ENCODE measurements at regions not wholly inside any gene's neighbourhood (a gene's known extent, or its start where the extent isn't known, plus 50 kb on each side); places are given as distances from the start of the nearest gene placed in this dataset.

DNA sequence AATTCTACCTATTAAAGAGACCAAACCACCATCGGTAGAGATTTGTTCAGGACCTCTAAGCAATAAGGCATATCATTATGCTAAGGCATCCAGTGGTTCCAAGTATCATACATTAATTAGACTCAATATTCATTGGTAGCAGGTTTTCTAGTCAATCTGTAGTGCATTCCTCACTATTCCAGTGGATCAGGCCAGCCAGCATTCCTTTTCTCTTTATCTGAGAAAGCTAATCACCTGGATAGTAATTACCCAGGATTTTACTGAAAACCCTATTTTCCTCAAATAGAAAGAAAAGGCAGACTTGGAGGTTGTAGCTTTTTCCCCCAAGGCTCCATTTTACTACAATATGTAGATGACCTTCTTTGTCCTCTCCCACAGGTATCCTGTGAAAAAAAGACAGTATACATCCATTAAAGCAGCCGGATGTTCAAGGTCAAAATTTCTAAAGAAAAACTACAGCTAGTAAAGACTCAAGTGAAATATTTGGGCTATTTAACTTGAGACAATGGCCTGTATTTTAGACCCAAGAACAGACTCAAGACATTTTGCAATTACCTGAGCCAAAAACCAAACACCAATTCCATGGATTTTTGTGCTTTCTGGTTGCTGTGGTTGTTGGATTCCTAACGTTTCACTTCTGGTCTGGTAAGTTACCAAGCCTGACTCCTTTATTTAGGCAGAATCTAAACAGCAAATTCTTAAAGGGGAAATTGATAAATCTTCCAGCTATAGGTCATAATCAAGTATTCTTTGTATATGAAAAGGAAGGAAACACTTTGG lies 149.1 kb upstream of the MOCS1 start:
- no peaks in the 10 kb centered on the region for H3K4me1 Mint-ChIP-seq
- CTCF ChIA-PET: no interaction called here
- TF ChIP-seq, protein P1, sequence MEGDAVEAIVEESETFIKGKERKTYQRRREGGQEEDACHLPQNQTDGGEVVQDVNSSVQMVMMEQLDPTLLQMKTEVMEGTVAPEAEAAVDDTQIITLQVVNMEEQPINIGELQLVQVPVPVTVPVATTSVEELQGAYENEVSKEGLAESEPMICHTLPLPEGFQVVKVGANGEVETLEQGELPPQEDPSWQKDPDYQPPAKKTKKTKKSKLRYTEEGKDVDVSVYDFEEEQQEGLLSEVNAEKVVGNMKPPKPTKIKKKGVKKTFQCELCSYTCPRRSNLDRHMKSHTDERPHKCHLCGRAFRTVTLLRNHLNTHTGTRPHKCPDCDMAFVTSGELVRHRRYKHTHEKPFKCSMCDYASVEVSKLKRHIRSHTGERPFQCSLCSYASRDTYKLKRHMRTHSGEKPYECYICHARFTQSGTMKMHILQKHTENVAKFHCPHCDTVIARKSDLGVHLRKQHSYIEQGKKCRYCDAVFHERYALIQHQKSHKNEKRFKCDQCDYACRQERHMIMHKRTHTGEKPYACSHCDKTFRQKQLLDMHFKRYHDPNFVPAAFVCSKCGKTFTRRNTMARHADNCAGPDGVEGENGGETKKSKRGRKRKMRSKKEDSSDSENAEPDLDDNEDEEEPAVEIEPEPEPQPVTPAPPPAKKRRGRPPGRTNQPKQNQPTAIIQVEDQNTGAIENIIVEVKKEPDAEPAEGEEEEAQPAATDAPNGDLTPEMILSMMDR (IDR thresholded peaks at IDR 0.05): no peak
- no peak for DNase-seq
- ATAC-seq (ENCODE audit: low read depth): no peak
- no peaks in the 10 kb centered on the region for H3K9me3 Mint-ChIP-seq
- H3K27ac Mint-ChIP-seq: no peak overlapping the region
- POLR2A ChIA-PET: no interaction called here
- intact Hi-C loops (cut with micrococcal nuclease): no loop called here
- no peaks in the 10 kb centered on the region for H3K27me3 Mint-ChIP-seq
- no peaks in the 10 kb centered on the region for H3K36me3 Mint-ChIP-seq (ENCODE audit: low read depth)
- H3K4me3 Mint-ChIP-seq: no peak overlapping the region

DNA sequence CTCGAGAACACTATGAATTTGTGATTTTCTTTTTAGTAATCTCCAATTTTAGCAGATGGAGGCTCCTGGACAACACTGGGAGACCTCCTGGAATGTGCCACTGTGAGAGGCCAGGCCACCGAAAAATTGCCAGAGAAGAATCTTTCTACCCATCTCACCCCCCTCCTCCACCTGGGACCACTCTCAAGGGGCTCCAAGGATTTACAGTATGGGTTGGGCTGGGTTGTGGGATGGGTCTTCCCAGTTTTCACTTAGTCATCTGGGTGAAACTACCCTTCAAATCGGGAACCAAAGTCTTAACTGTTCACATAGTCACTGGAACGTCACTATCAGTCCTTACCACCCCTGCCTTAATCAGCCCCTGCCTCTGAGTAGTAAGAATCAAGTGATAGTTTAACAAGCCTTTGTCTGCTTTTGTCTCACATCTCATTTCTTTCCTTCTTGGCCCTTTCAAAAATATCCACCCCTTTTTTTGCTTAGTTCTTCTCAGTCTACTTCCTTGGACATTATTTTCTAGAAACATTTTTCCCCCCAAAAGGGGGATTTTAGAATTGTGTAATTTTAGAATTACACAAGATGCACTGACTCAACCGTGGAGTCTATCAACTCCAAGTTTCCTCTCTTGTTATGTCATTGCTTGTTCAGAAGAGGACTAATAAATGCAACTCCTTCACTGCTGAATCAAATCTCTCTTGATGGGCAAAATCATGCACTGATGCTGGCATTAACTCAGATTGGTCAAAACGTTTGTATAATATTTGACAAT lies 148.2 kb upstream of the MOCS1 start:
- DNase-seq: no peak
- Mint-ChIP-seq H3K4me1 (no peaks in the 10 kb centered on the region), H3K27ac (no peak overlapping the region), H3K27me3 (no peaks in the 10 kb centered on the region), H3K4me3 (no peak overlapping the region), H3K9me3 (no peaks in the 10 kb centered on the region), H3K36me3 (ENCODE audit: low read depth) (no peaks in the 10 kb centered on the region)
- ChIA-PET CTCF (no interaction called here), POLR2A (no interaction called here)
- ATAC-seq (ENCODE audit: low read depth): no peak
- intact Hi-C loops (cut with micrococcal nuclease): no loop called here
- TF ChIP-seq, protein P1 (IDR thresholded peaks at IDR 0.05): no peak

DNA sequence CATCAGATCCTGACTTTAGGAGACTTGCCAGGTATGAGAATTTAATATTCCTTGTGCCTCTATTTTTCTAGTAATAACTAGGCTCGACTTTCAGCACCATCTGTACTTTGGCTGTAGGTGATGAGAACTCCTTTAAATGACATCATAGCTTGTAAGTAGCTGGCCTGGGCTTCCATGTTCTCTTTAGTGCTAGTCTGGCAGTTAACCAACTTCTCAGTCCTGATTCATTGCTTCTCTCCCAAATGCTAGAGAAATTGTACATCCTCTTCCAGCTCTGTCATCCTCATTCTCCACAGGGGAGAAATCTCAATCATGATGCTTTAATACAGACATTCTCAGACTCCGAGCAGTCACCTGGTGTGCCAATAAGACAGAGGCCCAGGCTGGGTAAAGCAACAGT lies 143.5 kb upstream of the MOCS1 start:
- ChIA-PET CTCF (no interaction called here), POLR2A (no interaction called here)
- Mint-ChIP-seq H3K36me3 (ENCODE audit: low read depth) (no peaks in the 10 kb centered on the region), H3K27ac (no peak overlapping the region), H3K9me3 (no peaks in the 10 kb centered on the region), H3K4me3 (no peak overlapping the region), H3K4me1 (no peaks in the 10 kb centered on the region), H3K27me3 (peaks cover 6% of the 10 kb centered on the region)
- ATAC-seq (ENCODE audit: low read depth): no peak
- DNase-seq: no peak
- intact Hi-C loops (cut with micrococcal nuclease): no loop called here
- TF ChIP-seq, protein P1 (IDR thresholded peaks at IDR 0.05): no peak

DNA sequence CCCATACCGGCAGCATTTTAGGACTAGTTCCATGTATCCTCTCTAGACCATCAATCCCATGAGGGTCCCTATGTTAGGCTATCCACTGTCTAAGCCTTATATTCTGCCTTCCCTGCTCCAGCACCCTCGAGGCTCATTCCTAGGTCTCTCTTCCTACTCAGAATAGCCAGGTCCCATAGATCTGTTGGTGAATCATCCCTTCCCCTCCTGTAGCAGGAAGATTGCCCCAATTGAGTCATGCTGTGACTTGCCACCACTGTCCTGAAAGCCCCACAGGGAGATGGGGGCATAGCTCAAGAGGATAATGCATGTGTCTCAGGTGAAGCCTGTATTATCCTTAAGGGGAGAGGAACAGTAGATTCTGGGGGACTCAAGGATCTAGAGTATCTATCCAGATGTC lies 143.1 kb upstream of the MOCS1 start:
- H3K9me3 Mint-ChIP-seq: no peaks in the 10 kb centered on the region
- POLR2A ChIA-PET: no interaction called here
- intact Hi-C loops (cut with micrococcal nuclease): no loop called here
- H3K4me3 Mint-ChIP-seq: no peak overlapping the region
- H3K36me3 Mint-ChIP-seq (ENCODE audit: low read depth): no peaks in the 10 kb centered on the region
- CTCF ChIA-PET: no interaction called here
- DNase-seq: no peak
- H3K4me1 Mint-ChIP-seq: no peaks in the 10 kb centered on the region
- TF ChIP-seq, protein P1 (IDR thresholded peaks at IDR 0.05): no peak
- H3K27me3 Mint-ChIP-seq: peaks cover 6% of the 10 kb centered on the region
- no peak for ATAC-seq (ENCODE audit: low read depth)
- H3K27ac Mint-ChIP-seq: no peak overlapping the region

DNA sequence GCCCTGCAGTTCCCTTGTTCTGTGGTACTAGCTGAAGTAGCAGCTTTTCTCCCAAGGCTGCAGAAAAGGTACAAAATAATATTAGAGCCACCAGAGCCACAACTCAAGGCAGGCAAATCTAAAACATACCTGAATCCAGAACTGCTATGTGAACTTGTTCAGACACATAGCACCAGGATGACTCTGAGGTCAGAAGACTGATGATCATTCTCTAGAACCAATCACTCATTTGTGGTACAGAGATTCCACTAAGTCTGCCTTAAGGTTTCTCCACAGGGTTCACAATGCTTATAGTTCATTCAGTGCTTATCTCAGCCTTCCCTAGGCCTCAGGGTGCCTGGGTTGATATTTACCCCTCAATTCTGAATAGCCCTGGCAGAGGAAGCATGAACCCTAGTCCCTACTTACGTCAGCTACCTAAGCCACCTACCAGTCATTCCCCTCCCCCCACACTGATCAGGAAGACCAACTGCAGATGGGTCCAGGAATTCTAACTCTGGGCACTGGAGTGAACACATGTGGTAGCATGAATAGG lies 140.9 kb upstream of the MOCS1 start:
- H3K27me3 Mint-ChIP-seq: peaks cover 6% of the 10 kb centered on the region
- H3K9me3 Mint-ChIP-seq: no peaks in the 10 kb centered on the region
- no peak overlapping the region for H3K4me3 Mint-ChIP-seq
- TF ChIP-seq, protein P1 (IDR thresholded peaks at IDR 0.05): no peak
- ATAC-seq (ENCODE audit: low read depth) (no peak), DNase-seq (no peak)
- no peak overlapping the region for H3K27ac Mint-ChIP-seq
- intact Hi-C loops (cut with micrococcal nuclease): no loop called here
- H3K4me1 Mint-ChIP-seq: no peaks in the 10 kb centered on the region
- POLR2A ChIA-PET: no interaction called here
- no peaks in the 10 kb centered on the region for H3K36me3 Mint-ChIP-seq (ENCODE audit: low read depth)
- CTCF ChIA-PET: no interaction called here

Measured in activated B cell treated with CpG ODN at 0.5 μM for 24 hours (primary cell).